Transverse colon (tissue), 3 donors: ENCODE measurements at regions not wholly inside any gene's neighbourhood (a gene's known extent, or its start where the extent isn't known, plus 50 kb on each side); places are given as distances from the start of the nearest gene placed in this dataset.

Source experiments
- POLR2A ChIP-seq: fragments of 450-650 bp; IDR thresholded peaks from one replicate; pipeline ENCODE4 v1.6.1; 2016; ENCODE audit warnings: antibody characterized with exemption, mild to moderate bottlenecking, moderate library complexity
- TF ChIP-seq, protein P1 (sequence below), 5 experiments: fragments of 200-600 bp in 3 of 5; fragments of 450-650 bp in 2 of 5; sonication (generic) in 3 of 5; IDR thresholded peaks; 1 replicate in 2 of 5; 2 replicates in 3 of 5; pipeline ENCODE4 v1.5.1; 2016 to 2017; ENCODE audit warnings: antibody characterized with exemption in 5 of 5, inconsistent platforms in 3 of 5, mild to moderate bottlenecking in 2 of 5, moderate library complexity in 1 of 5

DNA sequence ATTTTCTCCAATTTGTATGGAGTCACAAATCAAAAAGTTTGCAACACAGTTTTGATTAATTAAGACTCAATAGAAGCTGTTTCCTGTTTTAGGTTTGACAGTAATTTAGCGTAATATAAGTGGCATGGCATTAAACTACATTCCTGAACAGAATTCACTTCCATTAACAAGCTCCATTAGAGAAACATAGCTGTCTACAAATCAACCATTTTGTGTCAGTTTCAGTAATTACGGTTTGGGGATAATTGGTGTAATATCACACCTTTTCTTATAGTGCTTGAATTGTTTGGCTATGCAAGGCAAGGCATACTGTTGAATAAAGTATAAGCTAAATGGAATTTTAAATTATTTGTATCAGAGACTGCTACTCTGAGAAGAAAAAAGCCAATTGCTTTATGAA, 585.5 kb downstream of the CBLN2 start:
- TF ChIP-seq POLR2A, result no peak
- TF ChIP-seq, protein P1, sequence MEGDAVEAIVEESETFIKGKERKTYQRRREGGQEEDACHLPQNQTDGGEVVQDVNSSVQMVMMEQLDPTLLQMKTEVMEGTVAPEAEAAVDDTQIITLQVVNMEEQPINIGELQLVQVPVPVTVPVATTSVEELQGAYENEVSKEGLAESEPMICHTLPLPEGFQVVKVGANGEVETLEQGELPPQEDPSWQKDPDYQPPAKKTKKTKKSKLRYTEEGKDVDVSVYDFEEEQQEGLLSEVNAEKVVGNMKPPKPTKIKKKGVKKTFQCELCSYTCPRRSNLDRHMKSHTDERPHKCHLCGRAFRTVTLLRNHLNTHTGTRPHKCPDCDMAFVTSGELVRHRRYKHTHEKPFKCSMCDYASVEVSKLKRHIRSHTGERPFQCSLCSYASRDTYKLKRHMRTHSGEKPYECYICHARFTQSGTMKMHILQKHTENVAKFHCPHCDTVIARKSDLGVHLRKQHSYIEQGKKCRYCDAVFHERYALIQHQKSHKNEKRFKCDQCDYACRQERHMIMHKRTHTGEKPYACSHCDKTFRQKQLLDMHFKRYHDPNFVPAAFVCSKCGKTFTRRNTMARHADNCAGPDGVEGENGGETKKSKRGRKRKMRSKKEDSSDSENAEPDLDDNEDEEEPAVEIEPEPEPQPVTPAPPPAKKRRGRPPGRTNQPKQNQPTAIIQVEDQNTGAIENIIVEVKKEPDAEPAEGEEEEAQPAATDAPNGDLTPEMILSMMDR (IDR thresholded peaks at IDR 0.05), result no peak
